ENCODE measurements at regions not wholly inside any gene's neighbourhood (a gene's known extent, or its start where the extent isn't known, plus 50 kb on each side); places are given as distances from the start of the nearest gene placed in this dataset.

DNA sequence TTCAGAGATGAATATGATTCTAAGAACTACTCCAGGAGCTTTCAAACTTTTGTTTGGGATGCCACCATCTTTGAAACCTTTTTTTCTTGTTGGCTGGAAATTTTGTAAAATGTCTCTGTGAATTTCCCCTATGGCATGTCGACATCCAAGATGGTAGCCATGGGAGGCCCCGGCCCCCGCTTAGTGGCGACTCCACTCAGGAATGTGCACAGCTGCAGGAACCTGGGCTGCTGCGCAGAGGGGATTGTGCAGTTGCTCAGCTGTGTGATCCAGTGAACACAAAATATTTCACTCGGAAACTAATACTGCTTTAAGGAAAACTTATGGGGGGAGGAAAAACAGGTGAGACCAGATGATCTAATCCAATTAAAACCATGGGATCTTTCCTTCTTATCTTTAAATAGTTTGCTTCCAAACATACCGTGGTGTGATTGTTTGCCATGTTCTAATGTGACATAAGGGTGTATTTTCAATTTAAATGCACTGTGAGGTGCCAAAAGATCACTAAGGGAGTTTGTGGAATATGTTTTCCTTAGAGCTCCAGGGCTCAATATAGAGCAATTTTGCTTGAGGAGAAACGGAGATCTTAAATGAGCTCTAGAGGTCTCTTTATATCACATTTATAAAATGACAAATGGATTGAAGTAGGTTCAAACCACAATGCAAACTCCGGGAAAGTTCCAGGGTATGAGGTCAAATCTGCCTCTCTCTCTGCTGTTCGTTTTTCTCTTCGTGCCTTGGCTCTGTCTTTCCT, 497.7 kb downstream of the FGF9 start:
- TF ChIP-seq, protein P1, sequence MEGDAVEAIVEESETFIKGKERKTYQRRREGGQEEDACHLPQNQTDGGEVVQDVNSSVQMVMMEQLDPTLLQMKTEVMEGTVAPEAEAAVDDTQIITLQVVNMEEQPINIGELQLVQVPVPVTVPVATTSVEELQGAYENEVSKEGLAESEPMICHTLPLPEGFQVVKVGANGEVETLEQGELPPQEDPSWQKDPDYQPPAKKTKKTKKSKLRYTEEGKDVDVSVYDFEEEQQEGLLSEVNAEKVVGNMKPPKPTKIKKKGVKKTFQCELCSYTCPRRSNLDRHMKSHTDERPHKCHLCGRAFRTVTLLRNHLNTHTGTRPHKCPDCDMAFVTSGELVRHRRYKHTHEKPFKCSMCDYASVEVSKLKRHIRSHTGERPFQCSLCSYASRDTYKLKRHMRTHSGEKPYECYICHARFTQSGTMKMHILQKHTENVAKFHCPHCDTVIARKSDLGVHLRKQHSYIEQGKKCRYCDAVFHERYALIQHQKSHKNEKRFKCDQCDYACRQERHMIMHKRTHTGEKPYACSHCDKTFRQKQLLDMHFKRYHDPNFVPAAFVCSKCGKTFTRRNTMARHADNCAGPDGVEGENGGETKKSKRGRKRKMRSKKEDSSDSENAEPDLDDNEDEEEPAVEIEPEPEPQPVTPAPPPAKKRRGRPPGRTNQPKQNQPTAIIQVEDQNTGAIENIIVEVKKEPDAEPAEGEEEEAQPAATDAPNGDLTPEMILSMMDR (IDR thresholded peaks at IDR 0.05; ENCODE audit: extremely low read depth, insufficient read depth, missing control alignments) = no peak
- no peak for DNase-seq (ENCODE audit: low spot score)

DNA sequence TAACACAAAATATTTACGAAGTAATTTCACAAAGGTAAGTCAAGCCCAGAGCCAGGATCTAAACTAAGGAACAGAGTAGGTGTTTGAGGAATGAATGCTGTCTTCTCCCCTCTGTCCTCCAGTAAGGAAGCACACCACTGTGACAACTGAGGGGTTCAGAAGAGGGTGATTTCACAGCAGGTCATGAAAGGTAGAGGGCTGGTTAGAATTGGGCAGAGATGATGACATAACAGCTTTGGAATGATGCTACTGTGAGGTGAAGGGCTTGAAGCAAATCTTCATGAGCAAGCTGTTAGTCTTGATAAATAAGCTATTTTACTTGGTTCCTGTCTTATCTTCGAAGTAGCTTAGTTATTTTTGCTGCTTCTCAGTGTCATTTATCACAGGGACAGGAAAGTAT, 498.6 kb downstream of the FGF9 start:
- TF ChIP-seq, protein P1 (IDR thresholded peaks at IDR 0.05; ENCODE audit: extremely low read depth, insufficient read depth, missing control alignments) = no peak
- in situ Hi-C loops (cut with MboI; ENCODE audit: low pct_unique_long_range_greater_than_20kb, low sequenced_read_pairs, unreplicated experiment) = no loop called here
- no peak for DNase-seq (ENCODE audit: low spot score)

More for the DNA sequence above, 497.7 kb downstream of the FGF9 start:
- in situ Hi-C loops (cut with MboI; ENCODE audit: low pct_unique_long_range_greater_than_20kb, low sequenced_read_pairs, unreplicated experiment) = no loop called here

DNA sequence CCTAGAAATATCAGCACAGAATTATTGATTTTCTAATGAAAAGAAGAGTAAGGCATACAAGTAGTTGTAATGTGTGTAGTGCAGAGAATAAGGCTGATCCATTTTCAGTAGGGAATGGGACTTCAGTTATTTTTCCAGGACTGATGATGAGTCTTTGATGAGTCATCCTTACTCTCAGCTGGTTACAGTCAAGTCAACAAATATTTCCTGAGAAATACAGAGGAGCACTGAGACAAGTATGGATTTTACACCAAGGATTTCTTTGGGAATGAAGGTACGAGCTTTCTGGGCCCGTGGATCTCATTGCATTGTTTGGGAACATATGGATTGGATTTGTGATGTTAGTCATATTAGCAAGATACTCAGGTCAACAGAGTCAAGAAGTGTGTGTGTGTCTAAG, 502.7 kb downstream of the FGF9 start:
- no peak for DNase-seq (ENCODE audit: low spot score)
- in situ Hi-C loops (cut with MboI; ENCODE audit: low pct_unique_long_range_greater_than_20kb, low sequenced_read_pairs, unreplicated experiment) = no loop called here
- TF ChIP-seq, protein P1 (IDR thresholded peaks at IDR 0.05; ENCODE audit: extremely low read depth, insufficient read depth, missing control alignments) = no peak

DNA sequence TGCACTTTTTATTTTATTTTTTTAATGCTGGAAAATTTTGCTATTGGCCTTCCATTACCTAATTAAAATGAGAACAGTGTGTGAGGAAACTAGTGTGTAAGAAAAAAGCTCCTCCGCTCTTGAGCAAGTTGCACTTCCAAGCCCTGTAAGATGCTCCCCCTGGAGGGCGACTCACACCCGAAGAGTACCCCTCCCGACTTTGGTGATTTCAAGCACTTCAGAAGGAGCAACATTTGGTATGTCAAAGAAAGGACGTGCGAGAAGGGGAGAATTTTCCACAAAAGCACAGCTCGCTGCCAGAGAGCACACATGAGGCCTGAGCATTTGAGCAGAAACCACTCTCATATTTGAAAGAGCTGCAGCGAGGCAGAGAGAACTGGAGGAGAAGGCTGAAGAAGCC, 504.4 kb downstream of the FGF9 start:
- in situ Hi-C loops (cut with MboI; ENCODE audit: low pct_unique_long_range_greater_than_20kb, low sequenced_read_pairs, unreplicated experiment) = no loop called here
- TF ChIP-seq, protein P1 (IDR thresholded peaks at IDR 0.05; ENCODE audit: extremely low read depth, insufficient read depth, missing control alignments) = no peak
- no peak for DNase-seq (ENCODE audit: low spot score)

DNA sequence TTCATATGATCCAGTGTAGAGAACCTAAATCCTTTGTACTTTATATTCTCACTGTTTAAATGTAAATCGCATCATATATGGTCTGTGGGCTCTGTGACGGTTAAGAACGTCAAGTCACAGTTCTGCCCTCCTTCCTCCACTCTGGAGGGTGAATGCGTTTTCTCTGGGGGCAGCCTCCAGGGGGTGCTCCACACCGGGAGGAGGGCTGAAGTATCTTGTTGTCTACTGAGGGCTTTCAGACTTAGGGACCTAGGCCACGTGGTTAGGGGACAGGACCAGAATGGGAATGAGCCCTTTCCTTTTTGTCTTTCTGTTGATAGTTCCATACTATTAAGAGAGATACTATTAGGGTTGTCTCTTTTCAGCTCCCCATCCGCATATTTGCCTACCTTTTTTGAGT, 504.9 kb downstream of the FGF9 start:
- TF ChIP-seq, protein P1 (IDR thresholded peaks at IDR 0.05; ENCODE audit: extremely low read depth, insufficient read depth, missing control alignments) = no peak
- DNase-seq (ENCODE audit: low spot score) = no peak
- in situ Hi-C loops (cut with MboI; ENCODE audit: low pct_unique_long_range_greater_than_20kb, low sequenced_read_pairs, unreplicated experiment) = no loop called here

DNA sequence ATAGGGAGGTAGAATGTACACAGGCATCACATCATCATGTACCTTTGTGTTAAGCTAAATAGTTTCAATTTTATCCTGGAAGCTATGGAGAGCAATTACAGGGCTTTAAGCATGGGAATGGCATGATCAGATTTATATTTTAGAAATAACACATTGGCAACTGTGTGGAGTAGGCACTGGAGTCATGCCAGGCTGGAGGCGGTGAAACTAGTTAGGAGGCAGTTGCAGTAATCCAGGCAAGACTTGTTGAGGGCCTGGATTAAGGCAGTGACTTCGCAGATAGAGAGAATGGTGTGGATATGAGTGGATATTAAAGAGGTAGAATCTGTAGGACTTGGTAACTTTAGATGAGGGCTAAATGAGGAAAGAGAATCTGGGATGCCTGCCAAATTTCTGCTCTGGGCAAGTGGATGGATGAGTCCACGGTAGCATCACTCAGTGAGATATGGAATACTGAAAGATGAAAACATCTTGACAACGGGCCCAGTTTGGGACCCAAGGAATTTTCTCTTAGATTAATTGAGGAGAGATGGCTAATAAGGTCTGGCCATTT, 506.2 kb downstream of the FGF9 start:
- TF ChIP-seq, protein P1 (IDR thresholded peaks at IDR 0.05; ENCODE audit: extremely low read depth, insufficient read depth, missing control alignments) = no peak
- DNase-seq (ENCODE audit: low spot score) = no peak
- in situ Hi-C loops (cut with MboI; ENCODE audit: low pct_unique_long_range_greater_than_20kb, low sequenced_read_pairs, unreplicated experiment) = no loop called here

Measured in GM13977 (cell line).